Small intestine (tissue), 7 donors: ENCODE measurements at regions not wholly inside any gene's neighbourhood (a gene's known extent, or its start where the extent isn't known, plus 50 kb on each side); places are given as distances from the start of the nearest gene placed in this dataset.
A peak's percentile ranks its signal among the peaks of the same experiment; 100 is the strongest.

Experiments used
- DNase-seq, 2 donors: peaks; one replicate each; pipeline versions ENCODE4 v3.0.0 to v3.0.0-alpha.2; 2013
- FAIRE-seq: peaks from 2 replicates; lab custom pipeline; 2012; peaks lifted over from hg19 to GRCh38; lab: Jason Lieb, UNC
- H3K27ac ChIP-seq, 3 donors: one replicate each; pipeline ENCODE4 v1.5.1; 2013; ENCODE audit warnings: low read length in 2 of 3, mild to moderate bottlenecking in 2 of 3, control low read depth in 1 of 3, inconsistent platforms in 1 of 3, low read depth in 1 of 3, moderate library complexity in 1 of 3
- H3K27me3 ChIP-seq, 3 donors: one replicate each; pipeline ENCODE4 v1.6.1; 2013; ENCODE audit warnings: low read length in 3 of 3, inconsistent platforms in 1 of 3; ENCODE audit not compliant: control insufficient read depth in 3 of 3, insufficient read depth in 3 of 3
- H3K36me3 ChIP-seq, 3 donors: one replicate each; pipeline ENCODE4 v1.6.1; 2013; ENCODE audit warnings: low read length in 3 of 3, inconsistent platforms in 1 of 3, low read depth in 1 of 3, mild to moderate bottlenecking in 1 of 3, moderate library complexity in 1 of 3; ENCODE audit not compliant: control insufficient read depth in 3 of 3, insufficient read depth in 2 of 3
- H3K4me1 ChIP-seq, 3 donors: one replicate each; pipeline ENCODE4 v1.6.1; 2013; ENCODE audit warnings: low read length in 2 of 3, inconsistent platforms in 1 of 3, low read depth in 1 of 3, mild to moderate bottlenecking in 1 of 3, moderate library complexity in 1 of 3; ENCODE audit not compliant: control insufficient read depth in 3 of 3, insufficient read depth in 2 of 3
- H3K4me3 ChIP-seq, 3 donors: one replicate each; pipeline ENCODE4 v1.5.1; 2013; ENCODE audit warnings: low read length in 3 of 3, control low read depth in 1 of 3, inconsistent platforms in 1 of 3, low read depth in 1 of 3, mild to moderate bottlenecking in 1 of 3, moderate library complexity in 1 of 3
- H3K9me3 ChIP-seq, 2 donors: one replicate each; pipeline ENCODE4 v1.6.1; 2013; ENCODE audit warnings: low read depth in 1 of 2, low read length in 1 of 2; ENCODE audit not compliant: control insufficient read depth in 2 of 2, insufficient read depth in 1 of 2
- WGBS, 3 donors: extraction: QIAGEN DNeasy Blood & Tissue Kit; methylation state at CpG; one replicate each; pipeline ENCODE4 v1.1.7; 2013; 5-methylcytosine and 5-hydroxymethylcytosine counted together
- donor health status: healthy with polysubstance abuse.
- donor health status: control.
- donor health status: control.
- donor health status: Bipolar disorder and iron deficiency.
- donor health status: healthy.

GRCh38 chr10:64080071-64080470 lies 558.9 kb downstream of the REEP3 start:
- H3K36me3 ChIP-seq = no peaks in the 10 kb centered on the region
- WGBS, 3 donors = 55 to 86% (median 56%) methylated on average over 1 of the region's 1 CpG
- DNase-seq (no peak), FAIRE-seq (no peak)
- no peaks in the 10 kb centered on the region for H3K9me3 ChIP-seq
- H3K27me3 ChIP-seq = no peaks in the 10 kb centered on the region
- no peak overlapping the region for H3K4me3 ChIP-seq
- H3K27ac ChIP-seq = no peak overlapping the region
- H3K4me1 ChIP-seq = no peaks in the 10 kb centered on the region

DNA sequence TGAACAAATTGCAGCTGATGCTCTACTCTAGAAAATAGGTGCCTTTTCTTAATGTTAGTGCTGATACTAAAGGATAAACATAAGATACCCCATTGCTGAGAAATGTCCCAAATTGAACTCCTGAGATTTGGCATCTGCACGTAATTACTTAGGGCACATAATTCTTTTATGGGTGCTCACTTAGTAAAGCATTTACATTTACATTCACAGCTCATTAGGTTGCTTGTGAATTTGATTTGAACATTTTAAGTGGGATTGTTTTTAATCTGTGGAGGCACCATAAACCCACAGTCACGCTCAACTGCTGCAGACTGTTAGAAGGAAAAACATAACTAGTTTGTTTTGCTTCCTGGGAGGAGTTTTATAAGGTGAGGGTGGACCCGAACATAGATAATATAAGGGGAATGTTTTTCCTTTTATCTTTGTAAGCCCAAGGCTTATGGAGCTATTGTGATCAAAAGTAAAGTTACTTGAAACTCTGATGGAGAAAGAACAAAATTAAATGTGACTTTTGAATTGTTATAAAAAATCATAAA lies 560.8 kb downstream of the REEP3 start:
- no peaks in the 10 kb centered on the region for H3K27me3 ChIP-seq
- H3K4me1 ChIP-seq = no peaks in the 10 kb centered on the region
- 30 to 60% (median 39%) methylated on average over 3 of the region's 3 CpGs for WGBS, 3 donors
- no peaks in the 10 kb centered on the region for H3K9me3 ChIP-seq
- H3K4me3 ChIP-seq = no peak overlapping the region
- DNase-seq = no peak
- no peak overlapping the region for H3K27ac ChIP-seq
- H3K36me3 ChIP-seq = no peaks in the 10 kb centered on the region
- FAIRE-seq = no peak

DNA sequence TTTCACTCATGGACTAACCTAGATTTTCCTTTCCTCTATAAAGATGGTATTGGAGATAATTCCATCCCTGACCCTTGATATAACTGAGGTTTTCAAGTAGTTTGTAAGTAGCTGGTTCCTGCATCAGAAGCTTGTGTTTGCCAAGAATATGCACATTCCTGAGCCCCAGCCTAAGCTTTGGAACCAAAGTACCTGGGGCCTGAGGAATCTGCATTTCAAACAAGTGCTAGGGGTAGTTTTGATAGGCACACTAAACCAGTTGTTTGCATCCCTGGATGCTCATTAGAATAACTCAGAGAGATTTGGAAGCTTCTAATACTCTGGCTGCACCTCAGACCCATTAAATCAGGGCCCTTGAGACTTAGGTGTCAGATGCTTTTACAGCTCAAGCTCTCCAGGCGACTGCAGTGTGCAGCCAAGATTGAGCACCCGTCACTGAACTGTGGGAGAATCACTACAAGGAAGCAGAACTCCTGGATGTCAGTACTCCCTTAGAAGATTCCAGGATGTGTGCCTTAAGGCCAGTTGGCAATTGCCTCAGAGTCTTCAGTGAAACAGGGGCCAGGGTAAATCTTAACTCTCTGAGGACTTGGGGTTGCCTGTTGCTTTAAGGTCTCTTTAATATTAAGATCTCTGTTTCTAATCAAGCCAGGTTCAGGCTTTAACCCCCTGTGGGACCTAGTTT lies 565.0 kb downstream of the REEP3 start:
- H3K27me3 ChIP-seq = no peaks in the 10 kb centered on the region
- no peak for DNase-seq
- 79 to 80% (median 80%) methylated on average over 2 of the region's 2 CpGs for WGBS, 3 donors
- H3K9me3 ChIP-seq = no peaks in the 10 kb centered on the region
- no peak overlapping the region for H3K27ac ChIP-seq
- no peaks in the 10 kb centered on the region for H3K36me3 ChIP-seq
- no peaks in the 10 kb centered on the region for H3K4me1 ChIP-seq
- no peak overlapping the region for H3K4me3 ChIP-seq
- FAIRE-seq = no peak

DNA sequence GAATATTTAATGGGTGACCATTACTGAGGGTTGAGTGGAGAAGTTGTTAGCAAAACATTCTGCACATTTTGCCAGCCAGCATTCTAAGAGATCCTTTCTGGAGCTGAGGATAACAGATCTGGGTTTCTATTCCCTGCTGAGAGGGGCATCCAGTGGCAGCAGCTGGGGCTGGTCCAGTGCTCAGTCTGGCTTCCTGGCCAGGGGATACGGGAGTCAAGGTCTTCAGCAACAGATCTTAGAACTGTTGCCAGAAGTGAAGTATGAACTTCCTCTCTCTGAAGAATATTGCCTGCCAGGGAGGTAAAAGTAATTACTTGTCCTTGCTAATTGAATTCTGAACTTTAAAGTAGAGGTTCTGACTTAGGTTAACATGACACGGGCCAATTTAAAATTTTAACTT lies 568.4 kb downstream of the REEP3 start:
- no peak for FAIRE-seq
- WGBS, 3 donors = 18 to 45% (median 22%) methylated on average over 2 of the region's 2 CpGs

DNA sequence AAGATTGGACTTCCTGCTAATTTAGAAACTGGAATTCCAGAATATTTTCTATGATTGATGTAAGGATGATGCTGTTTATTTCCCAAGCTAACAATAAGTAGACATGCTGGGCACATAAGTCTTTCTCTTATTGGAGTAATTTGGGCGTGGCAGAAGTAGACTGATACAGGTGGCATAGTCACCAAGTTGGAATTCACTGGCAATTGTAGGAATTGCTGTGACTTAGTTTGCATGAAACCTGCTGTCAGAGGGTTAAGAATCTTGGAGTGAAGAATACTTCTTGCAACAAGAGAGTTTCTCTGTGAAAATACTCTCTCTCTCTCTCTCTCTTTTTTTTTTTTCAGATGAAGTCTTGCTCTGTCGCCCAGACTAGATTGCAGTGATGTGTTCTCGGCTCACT lies 569.7 kb downstream of the REEP3 start:
- no peak overlapping the region for H3K27ac ChIP-seq
- DNase-seq (no peak), FAIRE-seq (no peak)
- no peak overlapping the region for H3K4me3 ChIP-seq
- 73 to 86% (median 77%) methylated on average over 3 of the region's 3 CpGs for WGBS, 3 donors
- H3K36me3 ChIP-seq = no peaks in the 10 kb centered on the region
- no peaks in the 10 kb centered on the region for H3K27me3 ChIP-seq
- no peaks in the 10 kb centered on the region for H3K4me1 ChIP-seq
- H3K9me3 ChIP-seq = no peaks in the 10 kb centered on the region

More for the DNA sequence above, 568.4 kb downstream of the REEP3 start:
- Histone ChIP-seq H3K9me3 (no peaks in the 10 kb centered on the region), H3K4me3 (no peak overlapping the region), H3K4me1 (no peaks in the 10 kb centered on the region), H3K27ac (no peak overlapping the region), H3K27me3 (no peaks in the 10 kb centered on the region), H3K36me3 (no peaks in the 10 kb centered on the region)
- no peak for DNase-seq

DNA sequence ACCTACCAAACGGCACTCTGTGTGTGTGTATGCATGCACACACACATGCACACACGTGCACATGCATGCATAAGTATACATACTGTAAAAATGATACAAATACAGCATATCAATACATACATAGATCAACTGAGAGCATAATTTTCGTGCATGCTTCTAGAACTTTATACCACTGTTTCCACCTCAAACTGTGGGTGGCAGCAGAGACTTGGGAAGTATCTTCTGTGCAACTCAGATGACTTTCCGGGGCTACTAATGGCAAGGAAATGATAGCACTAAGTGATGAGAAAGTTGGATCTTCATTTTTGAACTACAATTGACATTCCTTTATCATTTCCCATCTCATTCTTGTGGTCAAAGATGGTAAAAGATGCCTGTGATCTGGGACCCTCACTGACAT lies 570.7 kb downstream of the REEP3 start:
- H3K4me1 ChIP-seq = no peaks in the 10 kb centered on the region
- H3K27me3 ChIP-seq = no peaks in the 10 kb centered on the region
- DNase-seq = peak; percentile 32 to 41
- no peak for FAIRE-seq
- no peaks in the 10 kb centered on the region for H3K36me3 ChIP-seq
- WGBS, 3 donors = 17 to 38% (median 28%) methylated on average over 4 of the region's 4 CpGs
- H3K9me3 ChIP-seq = no peaks in the 10 kb centered on the region
- H3K27ac ChIP-seq = no peak overlapping the region
- H3K4me3 ChIP-seq = no peak overlapping the region

GRCh38 chr10:64093304-64093703 lies 572.1 kb downstream of the REEP3 start:
- Histone ChIP-seq H3K4me3 (no peak overlapping the region), H3K27ac (no peak overlapping the region), H3K9me3 (no peaks in the 10 kb centered on the region), H3K27me3 (no peaks in the 10 kb centered on the region), H3K36me3 (no peaks in the 10 kb centered on the region), H3K4me1 (no peaks in the 10 kb centered on the region)
- FAIRE-seq (no peak), DNase-seq (no peak)
- 49 to 60% (median 55%) methylated on average over 3 of the region's 3 CpGs for WGBS, 3 donors

GRCh38 chr10:64093946-64094535 lies 572.8 kb downstream of the REEP3 start:
- whole genome bisulfite sequencing, 3 donors = 77 to 91% (median 88%) methylated on average over 3 of the region's 3 CpGs
- no peaks in the 10 kb centered on the region for H3K27me3 ChIP-seq
- no peaks in the 10 kb centered on the region for H3K4me1 ChIP-seq
- no peak for FAIRE-seq
- no peak overlapping the region for H3K27ac ChIP-seq
- no peak overlapping the region for H3K4me3 ChIP-seq
- H3K36me3 ChIP-seq = no peaks in the 10 kb centered on the region
- no peaks in the 10 kb centered on the region for H3K9me3 ChIP-seq
- DNase-seq = no peak
